ENCODE measurements at regions not wholly inside any gene's neighbourhood (a gene's known extent, or its start where the extent isn't known, plus 50 kb on each side); places are given as distances from the start of the nearest gene placed in this dataset.

GRCh38 chr11:29328961-29329441 is 687.8 kb downstream of the KCNA4 start:
- TF ChIP-seq CTCF (IDR thresholded peaks at IDR 0.05) (peak; percentile 20 to 37 (median 29)), POLR2A (IDR thresholded peaks at IDR 0.05) (no peak)
